ENCODE measurements at regions not wholly inside any gene's neighbourhood (a gene's known extent, or its start where the extent isn't known, plus 50 kb on each side); places are given as distances from the start of the nearest gene placed in this dataset.

GRCh38 chr2:60047944-60048525, 505.4 kb downstream of the BCL11A start:
- Histone ChIP-seq H3K9me3 (ENCODE audit: low read length) (no peaks in the 10 kb centered on the region), H3K9ac (ENCODE audit: low read length) (no peak overlapping the region), H2AFZ (ENCODE audit: low read depth, low read length) (no peak overlapping the region), H3K4me3 (ENCODE audit: low read length) (no peak overlapping the region), H3K4me2 (ENCODE audit: low read length) (no peak overlapping the region), H3K9me2 (ENCODE audit: insufficient read depth, low read length) (no peaks in the 10 kb centered on the region), H3K79me2 (replicated peaks; ENCODE audit: insufficient read depth, low read length) (no peaks in the 10 kb centered on the region), H3K27me3 (ENCODE audit: insufficient read depth, low read depth, low read length) (no peaks in the 10 kb centered on the region), H3K36me3 (ENCODE audit: insufficient read depth, low read length) (no peaks in the 10 kb centered on the region), H3F3A (ENCODE audit: insufficient read depth, low read length, poor library complexity, severe bottlenecking) (no peaks in the 10 kb centered on the region), H4K20me1 (ENCODE audit: insufficient read depth) (no peaks in the 10 kb centered on the region), H3K27ac (ENCODE audit: low read length) (no peak overlapping the region)
- TF ChIP-seq EP300 (conservative IDR thresholded peaks at IDR 0.05; ENCODE audit: poor library complexity, severe bottlenecking) (no peak), RAD21 (conservative IDR thresholded peaks at IDR 0.05) (no peak)

DNA sequence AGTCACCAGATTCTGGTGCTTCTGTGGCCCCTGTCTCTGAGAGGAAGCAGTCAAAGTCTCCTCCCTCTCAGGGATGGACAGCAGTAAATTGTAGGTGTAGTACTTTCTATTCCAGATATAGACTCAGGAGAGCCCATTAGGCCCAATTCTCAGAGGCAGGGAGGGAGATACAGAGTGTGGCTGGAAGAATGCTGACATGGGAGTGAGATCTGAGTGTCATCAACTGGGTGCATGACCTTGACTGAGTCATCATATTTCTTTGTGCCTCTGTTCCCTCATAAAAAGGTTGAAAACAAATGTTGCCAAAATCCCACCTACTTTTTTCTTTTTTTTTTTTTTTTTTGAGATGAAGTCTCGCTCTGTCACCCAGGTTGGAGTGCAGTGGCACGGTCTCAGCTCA, 506.1 kb downstream of the BCL11A start:
- no peaks in the 10 kb centered on the region for H3K36me3 ChIP-seq (ENCODE audit: insufficient read depth, low read length)

More for the DNA sequence above, 506.1 kb downstream of the BCL11A start:
- Histone ChIP-seq H3K4me3 (ENCODE audit: low read length) (no peak overlapping the region), H2AFZ (ENCODE audit: low read depth, low read length) (no peak overlapping the region), H3K27me3 (ENCODE audit: insufficient read depth, low read depth, low read length) (no peaks in the 10 kb centered on the region), H3K9ac (ENCODE audit: low read length) (no peak overlapping the region), H3K9me3 (ENCODE audit: low read length) (no peaks in the 10 kb centered on the region), H3K79me2 (replicated peaks; ENCODE audit: insufficient read depth, low read length) (no peaks in the 10 kb centered on the region), H3K4me2 (ENCODE audit: low read length) (no peak overlapping the region), H3F3A (ENCODE audit: insufficient read depth, low read length, poor library complexity, severe bottlenecking) (no peaks in the 10 kb centered on the region), H4K20me1 (ENCODE audit: insufficient read depth) (no peaks in the 10 kb centered on the region), H3K9me2 (ENCODE audit: insufficient read depth, low read length) (no peaks in the 10 kb centered on the region), H3K27ac (ENCODE audit: low read length) (no peak overlapping the region)
- TF ChIP-seq SMC3 (conservative IDR thresholded peaks at IDR 0.05; ENCODE audit: poor library complexity) (no peak), REST (IDR thresholded peaks at IDR 0.05; ENCODE audit: borderline replicate concordance) (no peak), MXI1 (conservative IDR thresholded peaks at IDR 0.05; ENCODE audit: poor library complexity, severe bottlenecking) (no peak), CTCF (IDR thresholded peaks at IDR 0.05; ENCODE audit: poor library complexity, severe bottlenecking) (no peak), TAF1 (IDR thresholded peaks at IDR 0.05; ENCODE audit: low read depth) (no peak), EZH2 (IDR thresholded peaks at IDR 0.05; ENCODE audit: borderline replicate concordance, insufficient read depth, low read length, poor library complexity, severe bottlenecking) (no peak), POLR2AphosphoS5 (IDR thresholded peaks at IDR 0.05) (no peak), RAD21 (conservative IDR thresholded peaks at IDR 0.05) (no peak), EP300 (conservative IDR thresholded peaks at IDR 0.05; ENCODE audit: poor library complexity, severe bottlenecking) (no peak)
